Stimulated activated CD4-positive, alpha-beta T cell treated with anti-CD3 and anti-CD28 coated beads, Interleukin-1b, Interleukin-23, amount 100 ng/mL, for 1 hour (primary cell): ENCODE measurements at regions not wholly inside any gene's neighbourhood (a gene's known extent, or its start where the extent isn't known, plus 50 kb on each side); places are given as distances from the start of the nearest gene placed in this dataset.

Experiments
- DNase-seq, 2 donors: peaks; one replicate each; pipeline ENCODE4 v3.0.0-alpha.2; 2020; ENCODE audit warnings: low read depth in 2 of 2

GRCh38 chr2:147553775-147554271, 291.0 kb upstream of the ACVR2A start:
- DNase-seq = no peak

GRCh38 chr2:147550995-147551731, 293.7 kb upstream of the ACVR2A start:
- DNase-seq = no peak

- no peak for DNase-seq
Measured at GRCh38 chr2:147549054-147549453, 295.8 kb upstream of the ACVR2A start.

DNA sequence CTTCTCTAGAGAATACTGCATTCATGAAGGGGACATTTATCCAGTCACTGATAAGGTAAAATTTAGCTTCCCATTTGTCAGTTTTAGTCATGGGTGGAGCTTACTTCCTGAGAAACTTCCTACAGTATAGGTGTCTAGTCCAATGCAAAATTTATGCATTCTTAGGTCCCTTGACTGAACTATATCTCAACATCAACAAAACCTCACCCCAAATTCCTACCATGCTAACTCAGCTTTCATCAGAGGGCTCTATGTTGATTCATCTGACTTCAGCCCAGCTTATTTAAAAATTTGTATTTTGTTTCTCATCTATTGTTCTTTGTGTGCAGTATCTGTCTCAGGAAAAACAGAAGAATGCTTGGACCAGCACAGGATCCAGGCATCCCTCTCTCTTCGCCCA, 296.4 kb upstream of the ACVR2A start:
- no peak for DNase-seq

DNA sequence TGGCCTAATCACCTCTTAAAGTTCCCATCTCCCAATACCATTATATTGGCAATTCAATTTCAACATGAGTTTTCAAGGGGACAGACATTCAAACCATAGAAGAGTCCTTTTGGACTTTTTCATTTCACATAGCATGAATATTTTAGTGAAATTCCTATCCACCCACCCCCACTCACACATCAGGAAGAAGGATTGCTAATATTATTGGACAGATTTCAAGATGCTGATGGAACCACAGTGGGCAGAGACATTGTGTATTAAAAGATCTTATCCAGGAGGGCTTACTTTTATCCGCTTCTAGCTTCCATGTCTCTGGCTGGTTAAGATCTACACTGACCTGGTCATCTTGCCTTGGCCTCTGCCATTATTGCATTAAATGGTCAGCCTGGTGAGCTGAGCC, 297.4 kb upstream of the ACVR2A start:
- no peak for DNase-seq

DNA sequence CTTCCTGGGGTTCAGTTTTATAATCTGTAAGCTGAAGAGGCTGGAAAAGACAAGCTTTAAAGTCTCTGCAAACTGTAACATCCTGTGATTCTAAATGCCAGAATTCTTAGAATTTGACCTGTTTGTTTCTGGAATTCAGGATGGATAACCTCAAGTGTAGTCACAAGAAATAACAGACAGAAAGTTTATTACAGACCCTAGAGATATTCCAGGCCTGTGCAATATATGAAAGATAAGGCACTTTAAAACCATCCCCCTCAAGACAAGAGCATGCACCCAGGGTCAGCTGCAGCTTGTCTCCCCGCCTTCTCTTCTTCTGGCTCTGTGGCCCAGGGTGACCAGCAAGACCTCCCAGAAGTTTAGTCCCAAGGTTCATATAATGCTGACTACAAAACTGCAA, 298.7 kb upstream of the ACVR2A start:
- no peak for DNase-seq

GRCh38 chr2:147543056-147543455, 301.8 kb upstream of the ACVR2A start:
- no peak for DNase-seq

DNA sequence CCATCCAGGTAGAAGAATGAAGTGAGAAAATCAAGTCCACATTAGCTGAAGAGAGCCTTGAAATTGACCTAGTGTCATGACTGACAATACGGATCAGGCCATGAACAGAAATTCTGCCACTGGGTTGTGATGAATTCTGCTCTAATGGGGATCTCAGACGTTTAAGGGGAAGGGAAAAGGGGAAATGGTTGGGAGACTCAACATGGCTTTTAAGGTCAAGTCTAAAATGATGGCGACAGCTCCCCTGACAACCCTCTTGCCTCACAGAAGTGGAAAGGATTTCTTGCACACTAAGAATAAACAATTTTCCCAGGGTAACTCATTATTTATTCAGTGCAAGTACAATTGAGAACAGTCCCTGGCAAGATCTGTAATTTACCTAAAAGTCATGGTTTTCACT, 302.5 kb upstream of the ACVR2A start:
- DNase-seq = no peak

GRCh38 chr2:147541314-147541713, 303.5 kb upstream of the ACVR2A start:
- DNase-seq = no peak

- no peak for DNase-seq
Measured at GRCh38 chr2:147538821-147539220, 306.0 kb upstream of the ACVR2A start.

GRCh38 chr2:147538088-147538487, 306.7 kb upstream of the ACVR2A start:
- DNase-seq = no peak

GRCh38 chr2:147531269-147531668, 313.6 kb upstream of the ACVR2A start:
- DNase-seq = no peak

GRCh38 chr2:147530033-147530432, 314.8 kb upstream of the ACVR2A start:
- DNase-seq = no peak

- DNase-seq = no peak
Measured at GRCh38 chr2:147525819-147526489, 318.9 kb upstream of the ACVR2A start.

GRCh38 chr2:147524912-147525311, 319.9 kb upstream of the ACVR2A start:
- no peak for DNase-seq

- DNase-seq = no peak
Measured at GRCh38 chr2:147523415-147523814, 321.4 kb upstream of the ACVR2A start.

DNA sequence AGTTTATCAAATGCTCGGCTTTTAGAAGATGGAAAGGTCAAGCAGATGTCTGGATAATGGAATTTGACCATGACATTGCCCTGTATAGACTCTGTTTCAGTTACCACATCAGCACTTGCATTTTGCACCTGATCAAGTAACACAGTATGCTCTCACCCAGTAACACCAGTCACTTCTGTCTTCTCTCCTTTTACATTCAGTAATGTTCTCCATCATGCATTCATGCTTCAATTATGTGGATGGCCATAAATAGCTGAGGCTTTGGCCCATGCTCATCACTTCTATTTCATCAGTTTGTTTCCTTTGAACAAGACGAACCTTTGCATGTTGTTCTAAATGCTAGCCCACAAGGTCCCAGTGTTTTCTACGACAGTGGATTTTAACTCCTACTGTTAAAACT, 322.9 kb upstream of the ACVR2A start:
- DNase-seq = no peak

DNA sequence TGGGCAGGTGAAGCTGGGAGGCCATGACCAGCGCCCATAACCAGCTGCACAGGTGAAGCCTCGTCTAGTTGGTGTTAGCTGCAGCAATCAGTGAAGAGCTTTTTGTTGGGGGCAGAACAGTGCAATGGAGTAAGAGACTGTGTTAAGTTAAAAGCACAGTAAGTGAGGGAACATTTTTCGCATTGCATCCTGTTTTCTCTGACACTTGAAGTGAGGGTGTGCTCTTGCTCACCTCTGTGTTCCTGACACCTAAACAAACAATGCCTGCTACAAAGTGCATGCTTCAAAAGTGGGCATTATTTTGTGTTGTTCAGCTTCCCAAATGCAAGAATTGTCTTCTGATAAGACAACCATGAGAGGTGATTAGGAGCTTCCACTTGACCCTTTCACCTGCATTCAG, 324.0 kb upstream of the ACVR2A start:
- DNase-seq = no peak

DNA sequence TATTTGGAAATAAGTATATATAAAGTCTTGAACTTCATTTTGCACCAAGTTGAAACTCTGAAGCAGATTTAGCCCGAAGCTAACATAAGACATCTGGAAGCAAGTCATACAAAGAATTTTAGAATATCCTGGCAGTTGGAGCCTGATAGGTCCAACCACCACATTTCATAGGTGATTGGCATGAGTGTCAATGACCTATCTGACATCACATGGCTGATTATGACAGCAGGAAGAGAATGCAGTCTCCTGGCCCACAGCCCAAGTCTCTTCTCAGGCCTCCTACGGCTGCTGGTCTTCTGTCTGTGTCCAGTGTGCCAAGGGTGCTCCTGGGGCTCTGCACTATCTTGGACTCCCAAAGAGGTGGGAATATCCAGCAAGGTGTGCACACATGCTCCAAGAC, 325.7 kb upstream of the ACVR2A start:
- DNase-seq = no peak

- DNase-seq = no peak
Measured at GRCh38 chr2:147515213-147515612, 329.6 kb upstream of the ACVR2A start.

GRCh38 chr2:147512206-147512605, 332.6 kb upstream of the ACVR2A start:
- no peak for DNase-seq

DNA sequence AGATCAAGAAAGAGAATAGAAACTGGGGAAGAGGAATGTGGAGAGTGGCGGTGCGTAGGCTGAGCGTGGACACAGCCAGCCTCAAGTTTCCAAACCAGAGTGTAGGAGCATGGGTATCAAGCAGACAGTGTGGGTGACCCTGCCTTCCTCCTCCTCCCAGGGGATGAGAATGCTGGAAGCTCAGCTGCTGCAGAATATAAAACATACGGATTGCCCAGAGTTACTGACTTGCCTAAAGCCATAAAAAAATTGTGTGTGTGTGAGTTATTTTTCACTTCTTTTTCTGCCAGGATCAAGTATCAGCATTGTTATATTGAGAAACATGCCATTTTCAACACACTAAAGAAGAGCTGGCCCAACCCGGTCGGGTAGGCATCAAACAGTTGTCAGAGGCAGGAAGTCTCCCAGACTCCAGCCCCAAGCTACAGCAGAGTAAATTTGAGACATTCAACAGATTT, 333.3 kb upstream of the ACVR2A start:
- no peak for DNase-seq

DNA sequence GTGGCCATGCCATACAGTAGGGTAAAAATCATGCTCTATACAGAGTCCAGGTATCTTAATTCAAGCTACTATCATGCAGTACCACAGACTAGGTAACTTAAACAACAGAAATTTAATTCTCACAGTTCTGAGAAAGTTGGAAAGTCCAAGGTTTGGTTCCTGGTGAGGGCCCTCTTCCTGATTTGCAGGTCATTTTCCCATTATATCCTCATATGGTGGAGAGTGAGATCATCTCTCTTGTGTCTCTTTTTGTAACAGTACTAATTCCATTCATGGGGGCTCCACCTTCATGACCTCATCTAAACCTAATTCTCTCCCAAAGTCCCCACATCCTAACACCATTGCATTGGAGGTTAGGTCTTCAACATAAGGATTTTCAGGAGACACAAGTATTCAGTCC, 335.0 kb upstream of the ACVR2A start:
- no peak for DNase-seq
